SK-N-SH (cell line): ENCODE measurements at regions not wholly inside any gene's neighbourhood (a gene's known extent, or its start where the extent isn't known, plus 50 kb on each side); places are given as distances from the start of the nearest gene placed in this dataset.

Source experiments
- CTCF ChIA-PET: fragments of 300-600, 350-600 bp; formaldehyde crosslinking; extraction: SDS; loops from one replicate; lab custom pipeline; 2021; lab: Yijun Ruan, JAX
- POLR2A ChIA-PET: fragments of 350-600 bp; sonication (Branson Sonifier 250); formaldehyde crosslinking; extraction: SDS; loops from one replicate; lab custom pipeline; 2020; ENCODE audit warnings: antibody characterized with exemption, inconsistent platforms; lab: Yijun Ruan, JAX
- DNase-seq: peaks from one replicate; pipeline ENCODE4 v3.0.0; 2012
- H2AFZ ChIP-seq: fragments of 200-600 bp; sonication (generic); 2 replicates; pipeline ENCODE4 v1.8.1; 2016; ENCODE audit warnings: antibody characterized with exemption, mild to moderate bottlenecking, low read depth
- H3F3A ChIP-seq: fragments of 200-600 bp; sonication (generic); replicated peaks from 2 replicates; pipeline ENCODE3; 2016; ENCODE audit warnings: antibody characterized with exemption, mild to moderate bottlenecking; ENCODE audit not compliant: insufficient read depth
- H3K27ac ChIP-seq, 2 experiments: fragments of 200-500 bp in 1 of 2; fragments of 200-600 bp in 1 of 2; sonication (Bioruptor generic) in 1 of 2; sonication (generic), shearing (Covaris generic) in 1 of 2; 2 replicates each; pipeline versions ENCODE4 v1.5.1 to v1.6.1; 2014 to 2016; ENCODE audit warnings: low read depth in 2 of 2, inconsistent platforms in 1 of 2, low read length in 1 of 2, mild to moderate bottlenecking in 1 of 2, mixed read lengths in 1 of 2
- H3K27me3 ChIP-seq: fragments of 200-600 bp; sonication (generic), shearing (Covaris generic); 2 replicates; pipeline ENCODE4 v1.6.1; 2016; ENCODE audit warnings: mixed run types; ENCODE audit not compliant: insufficient read depth
- H3K36me3 ChIP-seq, 2 experiments: fragments of 200-500 bp in 1 of 2; fragments of 200-600 bp in 1 of 2; sonication (Bioruptor generic) in 1 of 2; sonication (generic) in 1 of 2; replicated peaks in 1 of 2; 2 replicates each; pipeline versions ENCODE3 to v1.5.1; 2014 to 2016; ENCODE audit warnings: low read length in 1 of 2, mild to moderate bottlenecking in 1 of 2; ENCODE audit not compliant: insufficient read depth in 2 of 2, control insufficient read depth in 1 of 2
- H3K4me1 ChIP-seq, 2 experiments: fragments of 200-500 bp in 1 of 2; fragments of 200-600 bp in 1 of 2; sonication (Bioruptor generic) in 1 of 2; sonication (generic), shearing (Covaris generic) in 1 of 2; 2 replicates each; pipeline versions ENCODE4 v1.5.1 to v1.6.1; 2014 to 2016; ENCODE audit warnings: low read depth in 1 of 2, low read length in 1 of 2, mixed run types in 1 of 2; ENCODE audit not compliant: insufficient read depth in 2 of 2, control insufficient read depth in 1 of 2
- H3K4me2 ChIP-seq: fragments of 200-600 bp; sonication (generic), shearing (Covaris generic); 2 replicates; pipeline ENCODE4 v1.6.1; 2017; ENCODE audit warnings: mixed run types
- H3K4me3 ChIP-seq, 2 experiments: fragments of 200-500 bp in 1 of 2; fragments of 200-600 bp in 1 of 2; sonication (Bioruptor generic) in 1 of 2; sonication (generic), shearing (Covaris generic) in 1 of 2; 2 replicates each; pipeline versions ENCODE4 v1.5.1 to v1.8.1; 2014 to 2016; ENCODE audit warnings: low read depth in 2 of 2, inconsistent platforms in 1 of 2, low read length in 1 of 2, mild to moderate bottlenecking in 1 of 2, mixed read lengths in 1 of 2, moderate library complexity in 1 of 2
- H3K79me2 ChIP-seq: fragments of 200-600 bp; sonication (generic); 2 replicates; pipeline ENCODE4 v1.8.1; 2017; ENCODE audit warnings: mild to moderate bottlenecking; ENCODE audit not compliant: insufficient read depth
- H3K9ac ChIP-seq: fragments of 200-600 bp; sonication (generic); 2 replicates; pipeline ENCODE4 v1.6.1; 2017; ENCODE audit warnings: mixed run types
- H3K9me2 ChIP-seq: fragments of 200-600 bp; sonication (generic); 2 replicates; pipeline ENCODE4 v1.6.1; 2017; ENCODE audit warnings: mixed run types
- H3K9me3 ChIP-seq: fragments of 200-600 bp; sonication (generic); 2 replicates; pipeline ENCODE4 v1.6.1; 2017; ENCODE audit warnings: mixed run types, mild to moderate bottlenecking, moderate library complexity
- H4K20me1 ChIP-seq: fragments of 200-600 bp; sonication (generic); 2 replicates; pipeline ENCODE4 v1.6.1; 2017; ENCODE audit warnings: mild to moderate bottlenecking, mixed run types; ENCODE audit not compliant: insufficient read depth
- CHD2 ChIP-seq: fragments of 150-350 bp; IDR thresholded peaks from 2 replicates; pipeline ENCODE4 v1.6.1; 2018; ENCODE audit warnings: low read length; ENCODE audit not compliant: partially characterized antibody
- ELF1 ChIP-seq: IDR thresholded peaks from 2 replicates; pipeline ENCODE4 v1.4.0; 2012
- FOSL2 ChIP-seq: IDR thresholded peaks from 2 replicates; pipeline ENCODE4 v1.4.0; 2012; ENCODE audit warnings: low read depth, mild to moderate bottlenecking, moderate library complexity, borderline replicate concordance
- FOXM1 ChIP-seq: IDR thresholded peaks from 2 replicates; pipeline ENCODE4 v1.4.0; 2012; ENCODE audit warnings: low read depth, mild to moderate bottlenecking
- GATA2 ChIP-seq: sonication (generic); formaldehyde crosslinking; IDR thresholded peaks from 2 replicates; pipeline ENCODE4 v1.5.0; 2020; ENCODE audit warnings: mild to moderate bottlenecking, missing genetic modification reagents
- JUND ChIP-seq: IDR thresholded peaks from 2 replicates; pipeline ENCODE4 v1.4.0; 2012
- MEF2A ChIP-seq: IDR thresholded peaks from 2 replicates; pipeline ENCODE4 v1.4.0; 2012; ENCODE audit warnings: low read depth, borderline replicate concordance
- MXI1 ChIP-seq: IDR thresholded peaks from 2 replicates; pipeline ENCODE4 v1.6.1; 2012; ENCODE audit warnings: mild to moderate bottlenecking, low read depth, low read length, improper control_type of control experiment
- NFIC ChIP-seq: IDR thresholded peaks from 2 replicates; pipeline ENCODE4 v1.4.0; 2012; ENCODE audit warnings: borderline replicate concordance
- NRF1 ChIP-seq: IDR thresholded peaks from 2 replicates; pipeline ENCODE4 v1.6.1; 2012; ENCODE audit warnings: low read depth, mild to moderate bottlenecking, low read length
- PBX3 ChIP-seq: IDR thresholded peaks from 2 replicates; pipeline ENCODE4; 2012
- RAD21 ChIP-seq: IDR thresholded peaks from 2 replicates; pipeline ENCODE4 v1.6.1; 2012; ENCODE audit warnings: mild to moderate bottlenecking, low read length
- RCOR1 ChIP-seq: fragments of 150-350 bp; IDR thresholded peaks from 2 replicates; pipeline ENCODE4 v1.6.1; 2017; ENCODE audit warnings: antibody characterized with exemption, low read length
- RFX5 ChIP-seq: IDR thresholded peaks from 2 replicates; pipeline ENCODE4 v1.6.1; 2012; ENCODE audit warnings: mild to moderate bottlenecking, improper control_type of control experiment, low read length
- RXRA ChIP-seq: IDR thresholded peaks from 2 replicates; pipeline ENCODE4 v1.4.0; 2012; ENCODE audit warnings: low read depth, mild to moderate bottlenecking, borderline replicate concordance
- SIN3A ChIP-seq: IDR thresholded peaks from 2 replicates; pipeline ENCODE4 v1.6.1; 2012; ENCODE audit warnings: low read depth, mild to moderate bottlenecking, low read length, moderate library complexity, borderline replicate concordance
- SMC3 ChIP-seq: IDR thresholded peaks from 2 replicates; pipeline ENCODE4 v1.6.1; 2012; ENCODE audit warnings: low read depth, low read length, improper control_type of control experiment
- TCF12 ChIP-seq: IDR thresholded peaks from 2 replicates; pipeline ENCODE4 v1.4.0; 2012
- YY1 ChIP-seq: IDR thresholded peaks from 2 replicates; pipeline ENCODE4 v1.4.0; 2012; ENCODE audit warnings: low read depth, mild to moderate bottlenecking
- WGBS: methylation state at CpG from one replicate; pipeline ENCODE4 v1.1.6; 2017; ENCODE audit warnings: low lambda C conversion rate; 5-methylcytosine and 5-hydroxymethylcytosine counted together
- TF ChIP-seq, protein P1 (sequence below): fragments of 150-350 bp; IDR thresholded peaks from 2 replicates; pipeline ENCODE4 v1.6.1; 2016; ENCODE audit warnings: mild to moderate bottlenecking, low read depth, low read length
- TF ChIP-seq, protein P2 (sequence below): fragments of 150-350 bp; IDR thresholded peaks from 2 replicates; pipeline ENCODE4 v1.6.1; 2017; ENCODE audit warnings: antibody characterized with exemption, low read length, low read depth, borderline replicate concordance
- TF ChIP-seq, protein P3 (sequence below): IDR thresholded peaks from 2 replicates; pipeline ENCODE4 v1.4.0; 2012; ENCODE audit warnings: low read depth
- TF ChIP-seq, protein P4 (sequence below): IDR thresholded peaks from 2 replicates; pipeline ENCODE4 v1.4.0; 2012; ENCODE audit warnings: low read depth, borderline replicate concordance

DNA sequence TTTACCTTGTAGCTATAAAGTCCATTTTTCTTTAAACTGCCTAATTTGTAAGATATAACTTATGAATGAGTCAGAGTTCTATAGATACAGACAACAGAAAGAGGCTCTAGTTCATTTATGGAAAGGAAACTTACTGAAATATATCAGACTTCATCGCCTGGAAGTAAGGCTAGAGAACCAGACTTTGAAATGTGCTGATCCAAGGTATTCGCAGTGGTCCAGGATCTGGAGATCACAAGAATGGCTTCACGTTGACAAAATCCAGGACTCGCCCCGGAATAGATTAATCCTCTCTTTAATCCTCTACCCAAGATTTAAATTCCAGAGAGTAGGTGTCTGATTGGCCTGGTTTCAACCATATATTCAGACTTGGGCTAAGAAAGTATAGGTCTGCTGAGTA lies 69.1 kb upstream of the LOC128125822 start:
- no peak for DNase-seq
- Histone ChIP-seq H2AFZ (no peak overlapping the region), H3K4me1 (no peaks in the 10 kb centered on the region), H4K20me1 (no peaks in the 10 kb centered on the region), H3K9me3 (no peaks in the 10 kb centered on the region), H3K79me2 (no peaks in the 10 kb centered on the region), H3K4me3 (no peak overlapping the region), H3K27ac (no peak overlapping the region), H3K9ac (no peak overlapping the region), H3K27me3 (no peaks in the 10 kb centered on the region), H3K9me2 (no peaks in the 10 kb centered on the region), H3F3A (no peaks in the 10 kb centered on the region), H3K36me3 (no peaks in the 10 kb centered on the region), H3K4me2 (no peak overlapping the region)
- ChIA-PET CTCF (no interaction called here), POLR2A (no interaction called here)
- no peak for TF ChIP-seq RXRA
- no peak for TF ChIP-seq SMC3
- no peak for TF ChIP-seq PBX3
- TF ChIP-seq, protein P1, sequence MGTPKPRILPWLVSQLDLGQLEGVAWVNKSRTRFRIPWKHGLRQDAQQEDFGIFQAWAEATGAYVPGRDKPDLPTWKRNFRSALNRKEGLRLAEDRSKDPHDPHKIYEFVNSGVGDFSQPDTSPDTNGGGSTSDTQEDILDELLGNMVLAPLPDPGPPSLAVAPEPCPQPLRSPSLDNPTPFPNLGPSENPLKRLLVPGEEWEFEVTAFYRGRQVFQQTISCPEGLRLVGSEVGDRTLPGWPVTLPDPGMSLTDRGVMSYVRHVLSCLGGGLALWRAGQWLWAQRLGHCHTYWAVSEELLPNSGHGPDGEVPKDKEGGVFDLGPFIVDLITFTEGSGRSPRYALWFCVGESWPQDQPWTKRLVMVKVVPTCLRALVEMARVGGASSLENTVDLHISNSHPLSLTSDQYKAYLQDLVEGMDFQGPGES, result no peak
- TF ChIP-seq NFIC, result no peak
- no peak for TF ChIP-seq RAD21
- TF ChIP-seq, protein P2, sequence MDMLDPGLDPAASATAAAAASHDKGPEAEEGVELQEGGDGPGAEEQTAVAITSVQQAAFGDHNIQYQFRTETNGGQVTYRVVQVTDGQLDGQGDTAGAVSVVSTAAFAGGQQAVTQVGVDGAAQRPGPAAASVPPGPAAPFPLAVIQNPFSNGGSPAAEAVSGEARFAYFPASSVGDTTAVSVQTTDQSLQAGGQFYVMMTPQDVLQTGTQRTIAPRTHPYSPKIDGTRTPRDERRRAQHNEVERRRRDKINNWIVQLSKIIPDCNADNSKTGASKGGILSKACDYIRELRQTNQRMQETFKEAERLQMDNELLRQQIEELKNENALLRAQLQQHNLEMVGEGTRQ, result no peak
- no peak for TF ChIP-seq CHD2
- TF ChIP-seq FOXM1, result no peak
- no peak for TF ChIP-seq ELF1
- TF ChIP-seq FOSL2, result no peak
- TF ChIP-seq, protein P3, sequence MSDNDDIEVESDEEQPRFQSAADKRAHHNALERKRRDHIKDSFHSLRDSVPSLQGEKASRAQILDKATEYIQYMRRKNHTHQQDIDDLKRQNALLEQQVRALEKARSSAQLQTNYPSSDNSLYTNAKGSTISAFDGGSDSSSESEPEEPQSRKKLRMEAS, result no peak
- no peak for TF ChIP-seq RFX5
- no peak for TF ChIP-seq MXI1
- no peak for TF ChIP-seq RCOR1
- no peak for TF ChIP-seq MEF2A
- 75% methylated on average over 5 of the region's 5 CpGs for WGBS

DNA sequence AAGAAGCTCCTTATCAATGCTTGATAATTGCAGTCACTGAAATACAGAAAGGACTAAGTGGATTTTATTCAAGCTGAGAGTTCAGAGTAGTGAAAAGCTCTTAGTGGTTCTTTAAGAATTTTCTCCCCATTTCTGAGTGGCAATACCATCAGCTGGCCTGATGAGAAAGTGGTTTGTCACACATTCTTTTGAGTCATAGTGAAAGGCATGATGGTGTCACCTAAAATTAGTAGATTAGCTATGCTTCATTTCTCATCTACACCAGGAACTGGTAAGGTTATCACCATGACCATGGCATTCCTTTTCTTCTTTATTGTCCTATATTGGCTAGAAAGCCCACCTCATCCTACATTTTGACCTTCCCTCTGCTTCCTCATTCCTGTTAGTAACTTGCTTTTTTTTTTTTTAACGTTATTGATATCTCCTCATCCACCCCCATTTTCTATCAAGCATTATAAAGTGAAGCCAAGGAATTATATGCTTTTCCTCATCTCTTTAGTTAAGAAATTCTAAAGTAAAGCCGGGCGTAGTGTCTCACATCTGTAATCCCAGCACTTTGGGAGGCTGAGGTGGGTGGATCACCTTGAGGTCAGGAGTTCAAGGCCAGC lies 67.4 kb upstream of the LOC128125822 start:
- H3K4me2 ChIP-seq, result no peak overlapping the region
- CTCF ChIA-PET, result interaction anchor here (1.3 kb wide), 1 partner anchor 297 kb away, joined by 3 read pairs; no protein-coding TSS in a partner anchor
- H3K9me2 ChIP-seq, result no peaks in the 10 kb centered on the region
- H3K36me3 ChIP-seq, result no peaks in the 10 kb centered on the region
- H3K27me3 ChIP-seq, result no peaks in the 10 kb centered on the region
- no peak for DNase-seq
- no peak overlapping the region for H3K9ac ChIP-seq
- 56% methylated on average over 3 of the region's 3 CpGs for WGBS
- no peaks in the 10 kb centered on the region for H4K20me1 ChIP-seq
- H3F3A ChIP-seq, result no peaks in the 10 kb centered on the region
- no peak overlapping the region for H3K27ac ChIP-seq
- no peak for TF ChIP-seq RFX5
- TF ChIP-seq TCF12, result no peak
- TF ChIP-seq CHD2, result no peak
- TF ChIP-seq SIN3A, result no peak
- TF ChIP-seq RXRA, result no peak
- TF ChIP-seq JUND, result no peak
- no peak for TF ChIP-seq MEF2A
- no peak for TF ChIP-seq SMC3
- no peak for TF ChIP-seq NRF1
- TF ChIP-seq, protein P3, result no peak
- TF ChIP-seq, protein P4, sequence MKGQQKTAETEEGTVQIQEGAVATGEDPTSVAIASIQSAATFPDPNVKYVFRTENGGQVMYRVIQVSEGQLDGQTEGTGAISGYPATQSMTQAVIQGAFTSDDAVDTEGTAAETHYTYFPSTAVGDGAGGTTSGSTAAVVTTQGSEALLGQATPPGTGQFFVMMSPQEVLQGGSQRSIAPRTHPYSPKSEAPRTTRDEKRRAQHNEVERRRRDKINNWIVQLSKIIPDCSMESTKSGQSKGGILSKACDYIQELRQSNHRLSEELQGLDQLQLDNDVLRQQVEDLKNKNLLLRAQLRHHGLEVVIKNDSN, result no peak
- TF ChIP-seq YY1, result no peak
- TF ChIP-seq, protein P2, result no peak
- no peak for TF ChIP-seq GATA2 (CRISPR knock-in tag)
- no peak for TF ChIP-seq FOXM1
- TF ChIP-seq, all 33 proteins: peak for 0
- Histone ChIP-seq H3K4me1 (no peaks in the 10 kb centered on the region), H3K4me3 (no peak overlapping the region), H3K9me3 (no peaks in the 10 kb centered on the region), H2AFZ (no peak overlapping the region), H3K79me2 (no peaks in the 10 kb centered on the region)
- POLR2A ChIA-PET, result no interaction called here
